Superior temporal gyrus (tissue), 1 donor: ENCODE measurements at regions not wholly inside any gene's neighbourhood (a gene's known extent, or its start where the extent isn't known, plus 50 kb on each side); places are given as distances from the start of the nearest gene placed in this dataset.

ENCODE experiments used
- DNase-seq: peaks from one replicate; pipeline ENCODE4 v3.0.0-alpha.2; 2016; ENCODE audit errors: extremely low spot score

GRCh38 chr14:101002738-101003137 lies 99.2 kb upstream of the RTL1 start:
- no peak for DNase-seq

GRCh38 chr14:101004176-101004575 lies 100.7 kb upstream of the RTL1 start:
- DNase-seq: no peak

GRCh38 chr14:101004954-101005353 lies 101.4 kb upstream of the RTL1 start:
- peak; percentile 18 for DNase-seq

- no peak for DNase-seq
Measured at GRCh38 chr14:101005447-101005846, 101.9 kb upstream of the RTL1 start.

- no peak for DNase-seq
Measured at GRCh38 chr14:101006008-101006407, 102.5 kb upstream of the RTL1 start.

GRCh38 chr14:101007004-101007614 lies 103.6 kb upstream of the RTL1 start:
- DNase-seq: no peak

- DNase-seq: no peak
Measured at GRCh38 chr14:101007765-101008164, 104.2 kb upstream of the RTL1 start.

GRCh38 chr14:101008196-101008595 lies 104.7 kb upstream of the RTL1 start:
- no peak for DNase-seq

GRCh38 chr14:101008631-101009336 lies 105.3 kb upstream of the RTL1 start:
- no peak for DNase-seq

GRCh38 chr14:101009531-101009930 lies 106.0 kb upstream of the RTL1 start:
- DNase-seq: no peak

- no peak for DNase-seq
Measured at GRCh38 chr14:101010293-101010692, 106.8 kb upstream of the RTL1 start.

- no peak for DNase-seq
Measured at GRCh38 chr14:101010835-101011234, 107.3 kb upstream of the RTL1 start.

- no peak for DNase-seq
Measured at GRCh38 chr14:101017209-101017608, 113.7 kb upstream of the RTL1 start.

- no peak for DNase-seq
Measured at GRCh38 chr14:101017806-101018560, 114.5 kb upstream of the RTL1 start.

- DNase-seq: no peak
Measured at GRCh38 chr14:101018561-101019290, 115.2 kb upstream of the RTL1 start.

GRCh38 chr14:101019541-101019940 lies 116.0 kb upstream of the RTL1 start:
- no peak for DNase-seq

GRCh38 chr14:101019990-101020710 lies 116.6 kb upstream of the RTL1 start:
- DNase-seq: no peak

GRCh38 chr14:101020834-101021370 lies 117.4 kb upstream of the RTL1 start:
- DNase-seq: no peak

GRCh38 chr14:101022121-101022520 lies 118.6 kb upstream of the RTL1 start:
- no peak for DNase-seq

GRCh38 chr14:101022916-101023435 lies 119.5 kb upstream of the RTL1 start:
- no peak for DNase-seq

- DNase-seq: no peak
Measured at GRCh38 chr14:101024686-101025085, 121.2 kb upstream of the RTL1 start.
